HG03342 (cell line): ENCODE measurements at regions not wholly inside any gene's neighbourhood (a gene's known extent, or its start where the extent isn't known, plus 50 kb on each side); places are given as distances from the start of the nearest gene placed in this dataset.

Experiments used
- ATAC-seq: cut with Tn5 transposase; IDR thresholded peaks from one replicate; pipeline ENCODE4 v1.9.1; 2021; ENCODE audit warnings: mild to moderate bottlenecking, moderate library complexity; ENCODE audit not compliant: unreplicated experiment

DNA sequence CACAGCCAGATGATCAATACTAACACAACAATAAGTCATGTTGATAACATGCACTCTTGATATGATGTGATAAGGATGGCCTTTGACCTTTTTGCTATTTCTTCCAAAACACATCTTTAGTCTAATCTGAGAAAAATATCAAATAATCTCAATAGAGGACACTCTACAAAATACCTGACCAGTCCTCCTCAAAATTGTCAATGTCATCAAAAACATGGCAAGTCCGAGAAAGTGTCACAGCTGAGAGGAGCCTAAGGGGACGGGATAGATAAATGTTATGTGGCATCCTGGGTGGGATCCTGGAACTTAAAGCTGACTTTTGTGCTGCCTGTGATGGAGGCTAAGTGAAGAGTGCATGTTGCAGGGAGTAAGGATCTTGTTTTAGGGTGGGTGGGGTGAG, 699.6 kb upstream of the ADAMTS16 start:
- ATAC-seq, result no peak

DNA sequence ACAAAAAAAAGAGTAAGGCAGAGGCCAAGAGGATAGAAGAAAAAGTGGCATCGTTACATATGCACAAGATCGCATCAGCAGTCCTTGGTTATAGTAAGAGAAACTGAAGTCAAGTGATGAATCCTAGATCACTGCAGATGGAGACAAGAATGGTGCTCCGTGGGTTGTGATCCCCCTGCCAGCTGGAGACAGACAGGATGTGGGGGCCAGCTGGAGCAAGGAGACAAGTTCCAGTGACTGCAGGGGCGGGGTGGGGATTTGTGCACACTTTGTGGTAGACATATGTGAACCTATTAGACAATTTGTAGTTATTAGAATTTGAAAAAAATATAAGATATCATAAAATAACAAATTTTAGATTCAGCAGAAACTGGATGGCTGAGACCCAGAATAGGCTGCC, 697.9 kb upstream of the ADAMTS16 start:
- ATAC-seq, result no peak

GRCh38 chr5:4447657-4448056, 692.5 kb upstream of the ADAMTS16 start:
- ATAC-seq, result no peak

DNA sequence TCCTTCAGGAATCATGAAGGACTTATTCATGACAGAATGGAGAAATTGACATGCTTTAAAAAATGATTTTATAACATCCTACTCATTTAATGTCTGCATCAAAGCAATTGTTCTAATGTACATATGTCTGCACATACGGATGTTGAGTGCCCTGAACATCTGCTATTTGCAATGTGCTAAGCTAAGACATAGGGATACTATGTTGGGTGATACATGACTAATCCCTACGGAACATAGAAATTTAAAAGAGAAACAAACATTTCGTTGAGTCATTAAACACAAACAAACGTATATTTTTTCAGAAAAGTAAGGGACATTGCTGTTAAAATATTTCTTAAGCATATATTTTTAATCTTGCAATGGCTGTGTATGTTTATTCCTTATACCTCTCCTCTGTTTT, 686.5 kb upstream of the ADAMTS16 start:
- no peak for ATAC-seq

GRCh38 chr5:4479426-4479825, 660.7 kb upstream of the ADAMTS16 start:
- no peak for ATAC-seq

GRCh38 chr5:4480528-4481349, 659.4 kb upstream of the ADAMTS16 start:
- no peak for ATAC-seq

- no peak for ATAC-seq
Observed at GRCh38 chr5:4487581-4487980, 652.5 kb upstream of the ADAMTS16 start.

GRCh38 chr5:4511996-4512656, 628.0 kb upstream of the ADAMTS16 start:
- ATAC-seq, result no peak

DNA sequence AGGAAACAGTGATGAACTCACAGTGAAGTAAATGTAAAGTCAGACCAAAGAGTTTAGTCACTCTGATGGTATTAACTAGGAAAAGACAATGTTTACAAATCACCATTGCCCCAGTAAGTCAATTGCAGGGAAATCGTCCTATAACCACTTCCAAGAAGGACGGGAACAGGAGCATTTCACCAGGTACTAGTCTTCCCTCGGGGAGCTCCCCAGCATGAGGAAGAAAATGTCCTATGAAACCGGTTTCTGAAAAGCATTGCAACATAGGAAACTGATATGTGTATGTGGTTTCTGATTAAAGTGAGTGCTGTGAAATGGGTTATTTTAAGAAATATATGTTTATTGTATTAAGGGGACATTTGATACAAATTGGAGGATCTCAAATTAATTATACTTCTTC, 626.7 kb upstream of the ADAMTS16 start:
- no peak for ATAC-seq

- ATAC-seq, result no peak
Observed at GRCh38 chr5:4514067-4514648, 626.0 kb upstream of the ADAMTS16 start.

DNA sequence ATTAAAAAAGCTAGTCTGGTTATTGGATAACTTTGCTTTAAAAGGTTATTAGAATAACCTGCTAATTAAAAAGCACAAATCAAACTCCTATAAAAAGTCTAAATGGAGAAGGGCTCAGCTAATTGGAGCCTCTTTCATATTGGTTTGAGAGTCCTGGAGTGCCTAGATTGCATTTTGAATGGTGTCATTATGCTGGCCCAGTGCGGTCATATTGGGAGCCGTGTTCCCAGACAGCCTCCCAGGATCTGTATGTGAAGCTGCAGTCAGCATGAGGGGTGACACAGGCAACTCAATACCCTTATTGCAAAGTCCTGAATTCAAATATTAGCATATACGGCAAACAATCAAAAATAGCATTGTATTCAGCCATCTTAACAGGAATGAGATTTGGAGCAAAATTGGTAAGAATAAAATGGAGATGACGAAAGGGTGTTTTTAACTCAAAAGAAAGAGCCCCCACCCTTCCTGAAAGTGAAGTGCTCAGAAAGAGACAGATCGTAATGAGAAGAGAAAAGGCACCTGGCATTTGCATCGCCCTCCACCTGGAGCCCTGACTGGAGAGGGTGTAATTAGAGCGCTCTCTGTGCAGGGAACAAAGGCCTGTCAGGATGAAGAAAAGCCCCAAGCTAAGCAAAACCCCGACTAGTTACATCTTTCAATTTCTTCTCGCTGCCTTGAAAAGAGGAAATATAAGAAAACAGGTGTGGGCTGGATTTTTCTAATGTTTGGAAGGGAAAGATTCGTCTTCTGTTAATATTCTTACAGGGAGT, 621.0 kb upstream of the ADAMTS16 start:
- ATAC-seq, result no peak

- no peak for ATAC-seq
Observed at GRCh38 chr5:4520559-4520958, 619.6 kb upstream of the ADAMTS16 start.

GRCh38 chr5:4523038-4523437, 617.1 kb upstream of the ADAMTS16 start:
- ATAC-seq, result no peak

DNA sequence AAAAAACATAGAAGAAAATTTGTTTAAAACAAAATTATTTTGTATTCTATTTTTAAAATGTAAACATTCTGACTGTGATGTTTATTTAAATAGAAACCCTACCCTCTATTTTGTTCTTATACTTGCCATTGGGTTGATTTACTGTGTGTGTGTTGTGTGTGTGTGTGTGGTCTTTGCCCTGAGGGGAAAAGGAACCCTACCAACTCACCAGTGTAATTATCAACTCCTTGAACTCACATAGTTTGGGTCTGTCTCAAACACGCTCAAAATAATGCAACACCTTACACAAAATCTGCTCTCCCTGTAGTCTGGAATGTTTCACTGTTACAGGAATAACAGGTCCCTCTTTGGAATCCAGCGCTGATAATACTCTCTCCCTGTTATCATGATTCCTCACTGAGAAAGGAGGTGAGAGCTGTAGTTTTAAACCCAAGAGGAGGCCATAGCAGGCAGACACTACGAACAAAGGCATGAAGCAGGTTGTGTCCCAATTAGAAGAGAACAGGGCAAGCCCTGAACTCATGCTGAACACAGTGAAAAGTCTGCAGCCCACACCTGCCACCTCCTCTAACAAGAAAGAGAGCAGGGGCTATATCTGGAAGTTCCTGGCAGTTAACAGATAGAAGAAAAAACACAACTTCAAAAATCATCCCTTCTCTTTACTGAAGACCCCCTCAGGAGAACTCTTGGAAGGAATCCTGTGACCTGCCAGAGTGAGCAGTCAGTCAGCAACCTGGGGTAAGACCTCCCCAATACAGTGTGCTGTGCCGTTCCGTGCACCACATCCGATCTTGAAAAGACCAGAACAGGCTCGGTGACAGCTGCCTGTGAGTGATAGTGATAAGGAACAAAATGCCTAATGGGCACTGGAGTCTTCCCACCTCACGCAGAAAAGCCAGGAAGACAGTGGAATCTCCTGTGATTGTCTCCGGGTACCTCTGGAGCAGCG, 608.1 kb upstream of the ADAMTS16 start:
- ATAC-seq, result no peak

- no peak for ATAC-seq
Observed at GRCh38 chr5:4532705-4533080, 607.4 kb upstream of the ADAMTS16 start.

GRCh38 chr5:4533457-4534105, 606.5 kb upstream of the ADAMTS16 start:
- no peak for ATAC-seq

GRCh38 chr5:4537489-4537888, 602.6 kb upstream of the ADAMTS16 start:
- ATAC-seq, result no peak

DNA sequence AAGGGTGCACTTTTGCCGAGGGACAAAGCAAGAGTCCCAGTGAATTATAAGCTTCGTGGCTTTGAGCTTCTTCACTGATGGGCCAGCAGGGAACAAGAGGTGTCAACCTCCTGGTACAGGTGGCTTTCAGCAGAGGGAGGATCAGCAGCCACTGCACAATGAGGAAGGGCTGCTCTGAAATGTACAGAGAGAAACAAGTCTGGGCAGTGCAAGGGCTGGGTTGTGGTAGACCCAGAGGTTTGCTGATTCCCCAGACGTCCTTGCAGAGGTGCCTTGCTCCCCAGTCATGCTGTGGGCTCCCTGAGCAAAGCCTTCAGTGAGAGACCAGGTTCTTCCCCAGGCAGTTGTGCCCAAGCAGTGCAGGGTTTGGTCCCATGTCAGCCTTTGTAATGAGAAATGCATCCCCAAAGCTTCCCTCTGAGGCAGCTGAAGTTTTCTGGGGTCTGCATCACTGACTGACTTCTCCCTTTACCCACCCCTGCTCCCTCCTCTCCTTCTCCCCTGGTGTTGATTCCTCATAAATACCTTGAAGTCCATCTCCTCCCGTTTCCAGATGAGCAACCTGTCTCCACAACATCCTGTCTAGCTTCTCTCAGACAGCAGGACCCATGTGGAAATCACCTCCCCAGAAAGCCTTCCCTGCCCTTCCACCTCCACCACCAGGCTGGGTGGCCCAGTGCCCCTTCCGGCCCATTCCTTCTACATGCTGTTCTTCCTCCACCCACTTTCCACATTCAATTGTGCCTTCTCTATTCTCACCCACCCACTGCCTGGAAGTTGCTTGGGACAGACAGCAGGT, 599.6 kb upstream of the ADAMTS16 start:
- ATAC-seq, result no peak

DNA sequence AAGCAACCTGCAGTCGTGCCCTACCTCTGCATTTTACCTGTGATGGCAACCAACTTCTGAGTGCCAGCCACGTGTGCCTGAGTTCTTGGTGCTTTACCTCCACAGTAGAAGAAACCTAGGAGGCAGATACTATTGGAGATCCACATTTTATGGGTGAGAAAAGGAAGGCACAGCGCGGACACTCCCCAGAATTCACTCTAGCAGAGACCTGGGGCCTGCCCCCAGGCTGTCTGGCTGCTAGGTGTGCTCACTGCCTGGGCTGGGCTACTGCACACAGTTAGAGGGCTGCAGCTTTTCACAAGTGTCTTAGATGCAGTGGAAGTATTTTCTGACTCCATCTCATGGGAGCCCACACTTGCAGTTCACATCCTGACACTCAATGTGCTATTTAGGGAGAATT, 598.8 kb upstream of the ADAMTS16 start:
- no peak for ATAC-seq
